Smooth muscle cell (in vitro differentiated cells): ENCODE measurements at regions not wholly inside any gene's neighbourhood (a gene's known extent, or its start where the extent isn't known, plus 50 kb on each side); places are given as distances from the start of the nearest gene placed in this dataset.

Experiments used
- DNase-seq: peaks from one replicate; lab custom pipeline; 2025; ENCODE audit not compliant: unreplicated experiment; lab: John Stamatoyannopoulos, UW
- H2AFZ ChIP-seq: fragments of 200-600 bp; sonication (generic); 2 replicates; pipeline ENCODE4 v1.6.0; 2016; ENCODE audit warnings: antibody characterized with exemption, low read depth, mild to moderate bottlenecking
- H3F3A ChIP-seq: fragments of 200-600 bp; sonication (generic); 2 replicates; pipeline ENCODE4 v1.6.0; 2017; ENCODE audit warnings: antibody characterized with exemption, low read depth
- H3K27ac ChIP-seq: fragments of 200-600 bp; sonication (generic); 2 replicates; pipeline ENCODE4 v1.5.1; 2016; ENCODE audit warnings: low read depth, mild to moderate bottlenecking
- H3K27me3 ChIP-seq: fragments of 200-600 bp; sonication (generic); 2 replicates; pipeline ENCODE4 v1.6.1; 2016; ENCODE audit warnings: low read depth, mild to moderate bottlenecking
- H3K36me3 ChIP-seq: fragments of 200-600 bp; sonication (generic); 2 replicates; pipeline ENCODE4 v1.5.1; 2016; ENCODE audit warnings: low read depth
- H3K4me1 ChIP-seq: fragments of 200-600 bp; sonication (generic); 2 replicates; pipeline ENCODE4 v1.5.1; 2016; ENCODE audit warnings: low read depth
- H3K4me2 ChIP-seq: fragments of 200-600 bp; sonication (generic); 2 replicates; pipeline ENCODE4 v1.6.0; 2016; ENCODE audit warnings: mild to moderate bottlenecking
- H3K4me3 ChIP-seq: fragments of 200-600 bp; sonication (generic); 2 replicates; pipeline ENCODE4 v1.5.1; 2016; ENCODE audit warnings: mild to moderate bottlenecking
- H3K79me2 ChIP-seq: fragments of 200-600 bp; sonication (generic); 2 replicates; pipeline ENCODE4 v1.6.0; 2016; ENCODE audit warnings: low read depth, mild to moderate bottlenecking
- H3K9ac ChIP-seq: fragments of 200-600 bp; sonication (generic); 2 replicates; pipeline ENCODE4 v1.6.0; 2016; ENCODE audit warnings: low read depth
- H3K9me3 ChIP-seq: fragments of 200-600 bp; sonication (generic); replicated peaks from 2 replicates; pipeline ENCODE4 v1.5.1; 2016; ENCODE audit warnings: low read depth
- H4K20me1 ChIP-seq: fragments of 200-600 bp; sonication (generic); 2 replicates; pipeline ENCODE4 v1.6.0; 2016; ENCODE audit warnings: low read depth
- CTCF ChIP-seq: fragments of 200-600 bp; sonication (generic); IDR thresholded peaks from 2 replicates; pipeline ENCODE4 v1.5.1; 2017; ENCODE audit warnings: borderline replicate concordance, mild to moderate bottlenecking, antibody characterized with exemption; ENCODE audit not compliant: insufficient read depth, poor library complexity, severe bottlenecking
- WGBS: methylation state at CpG from one replicate; pipeline ENCODE4 v1.1.7; 2016; ENCODE audit warnings: low lambda C conversion rate; 5-methylcytosine and 5-hydroxymethylcytosine counted together

GRCh38 chr16:11447836-11448235 is 102.6 kb downstream of the RMI2 start:
- no peak overlapping the region for H3K4me3 ChIP-seq
- no peaks in the 10 kb centered on the region for H3K27me3 ChIP-seq
- H3F3A ChIP-seq = no peaks in the 10 kb centered on the region
- no peak overlapping the region for H3K9ac ChIP-seq
- no peak for DNase-seq
- no peak overlapping the region for H2AFZ ChIP-seq
- WGBS = 83% methylated on average over 11 of the region's 11 CpGs
- no peaks in the 10 kb centered on the region for H3K79me2 ChIP-seq
- no peaks in the 10 kb centered on the region for H3K9me3 ChIP-seq
- TF ChIP-seq CTCF = no peak
- no peak overlapping the region for H3K4me2 ChIP-seq
- H3K27ac ChIP-seq = no peak overlapping the region
- no peaks in the 10 kb centered on the region for H4K20me1 ChIP-seq
- H3K36me3 ChIP-seq = no peaks in the 10 kb centered on the region
- no peaks in the 10 kb centered on the region for H3K4me1 ChIP-seq

GRCh38 chr16:11448796-11449416 is 103.6 kb downstream of the RMI2 start:
- Histone ChIP-seq H3F3A (no peaks in the 10 kb centered on the region), H3K79me2 (no peaks in the 10 kb centered on the region), H3K4me3 (no peak overlapping the region), H2AFZ (no peak overlapping the region), H4K20me1 (no peaks in the 10 kb centered on the region), H3K9me3 (no peaks in the 10 kb centered on the region), H3K36me3 (no peaks in the 10 kb centered on the region), H3K27ac (no peak overlapping the region), H3K9ac (no peak overlapping the region), H3K4me2 (no peak overlapping the region), H3K27me3 (no peaks in the 10 kb centered on the region), H3K4me1 (no peaks in the 10 kb centered on the region)
- no peak for DNase-seq
- WGBS = 87% methylated on average over 13 of the region's 13 CpGs
- TF ChIP-seq CTCF = no peak

DNA sequence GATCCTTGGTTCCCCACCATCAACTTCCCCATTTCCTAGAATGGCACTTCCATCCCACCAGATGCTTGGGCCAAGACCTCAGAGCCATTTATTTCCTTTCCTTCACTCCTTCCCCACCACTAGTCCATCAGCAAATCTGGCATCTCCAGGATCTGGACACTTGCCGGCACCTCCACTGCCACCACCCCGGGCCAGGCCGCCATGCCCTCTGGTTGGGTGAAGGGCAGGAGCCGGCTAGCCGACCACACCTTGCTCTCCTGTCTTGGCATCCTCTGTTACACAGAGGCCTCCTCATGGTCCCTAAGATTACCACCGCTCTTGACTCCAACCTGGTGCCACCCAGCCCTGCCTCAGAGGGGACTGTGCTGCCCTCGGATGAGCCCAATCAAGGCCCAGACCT is 104.5 kb downstream of the RMI2 start:
- Histone ChIP-seq H3K9ac (no peak overlapping the region), H2AFZ (no peak overlapping the region), H3K79me2 (no peaks in the 10 kb centered on the region), H3K4me1 (no peaks in the 10 kb centered on the region), H3K36me3 (no peaks in the 10 kb centered on the region), H3K4me2 (no peak overlapping the region), H4K20me1 (no peaks in the 10 kb centered on the region), H3K27me3 (no peaks in the 10 kb centered on the region), H3K27ac (no peak overlapping the region), H3K4me3 (no peak overlapping the region), H3K9me3 (no peaks in the 10 kb centered on the region), H3F3A (no peaks in the 10 kb centered on the region)
- no peak for DNase-seq
- TF ChIP-seq CTCF = no peak
- WGBS = 97% methylated on average over 7 of the region's 7 CpGs

GRCh38 chr16:11450136-11450535 is 104.9 kb downstream of the RMI2 start:
- TF ChIP-seq CTCF = no peak
- 92% methylated on average over 9 of the region's 9 CpGs for WGBS
- no peak overlapping the region for H3K9ac ChIP-seq
- H3K4me2 ChIP-seq = no peak overlapping the region
- no peak for DNase-seq
- no peak overlapping the region for H3K27ac ChIP-seq
- no peaks in the 10 kb centered on the region for H3K79me2 ChIP-seq
- H3K36me3 ChIP-seq = no peaks in the 10 kb centered on the region
- H3K4me3 ChIP-seq = no peak overlapping the region
- H3K9me3 ChIP-seq = no peaks in the 10 kb centered on the region
- no peaks in the 10 kb centered on the region for H3F3A ChIP-seq
- no peaks in the 10 kb centered on the region for H3K4me1 ChIP-seq
- no peak overlapping the region for H2AFZ ChIP-seq
- H3K27me3 ChIP-seq = no peaks in the 10 kb centered on the region
- no peaks in the 10 kb centered on the region for H4K20me1 ChIP-seq
